HepG2 (cell line): ENCODE measurements at regions not wholly inside any gene's neighbourhood (a gene's known extent, or its start where the extent isn't known, plus 50 kb on each side); places are given as distances from the start of the nearest gene placed in this dataset.
A peak's percentile ranks its signal among the peaks of the same experiment; 100 is the strongest.

Experiments used
- ATAD3A ChIP-seq: sonication (generic); formaldehyde crosslinking; IDR thresholded peaks from 2 replicates; pipeline ENCODE4 v1.4.0; 2020; ENCODE audit warnings: missing genetic modification reagents
- HBP1 ChIP-seq: IDR thresholded peaks from 2 replicates; pipeline ENCODE4 v1.6.1; 2016; ENCODE audit warnings: low read depth, control low read depth
- HOXA3 ChIP-seq: sonication (generic); formaldehyde crosslinking; IDR thresholded peaks from 2 replicates; pipeline ENCODE4 v1.5.0; 2020; ENCODE audit warnings: missing genetic modification reagents
- IRX3 ChIP-seq: sonication (generic); formaldehyde crosslinking; IDR thresholded peaks from 2 replicates; pipeline ENCODE4 v1.8.1; 2023; ENCODE audit warnings: mild to moderate bottlenecking, low read depth, missing genetic modification reagents, borderline replicate concordance
- LCORL ChIP-seq, 2 experiments: fragments of 450-650 bp in 1 of 2; sonication (generic) in 1 of 2; formaldehyde crosslinking in 1 of 2; IDR thresholded peaks; 2 replicates each; pipeline versions ENCODE4 v1.5.0 to v1.6.1; 2017 to 2020; ENCODE audit warnings: antibody characterized with exemption in 1 of 2, missing genetic modification reagents in 1 of 2
- NR3C1 ChIP-seq: sonication (generic); formaldehyde crosslinking; IDR thresholded peaks from 2 replicates; pipeline ENCODE4 v1.4.0; 2020; ENCODE audit warnings: missing genetic modification reagents
- TBL1XR1 ChIP-seq: fragments of 150-350 bp; IDR thresholded peaks from 2 replicates; pipeline ENCODE4 v1.6.1; 2014; ENCODE audit warnings: borderline replicate concordance, low read length; ENCODE audit not compliant: partially characterized antibody
- TBP ChIP-seq: sonication (generic); formaldehyde crosslinking; IDR thresholded peaks from 2 replicates; pipeline ENCODE4 v1.5.0; 2020; ENCODE audit warnings: missing genetic modification reagents
- TFDP1 ChIP-seq: IDR thresholded peaks from 2 replicates; pipeline ENCODE4 v1.6.1; 2016; ENCODE audit warnings: missing compliant biosample characterization, missing genetic modification reagents, borderline replicate concordance
- ZNF17 ChIP-seq: sonication (generic); formaldehyde crosslinking; IDR thresholded peaks from 2 replicates; pipeline ENCODE4 v1.5.0; 2020; ENCODE audit warnings: mild to moderate bottlenecking, missing genetic modification reagents
- ZNF264 ChIP-seq: sonication (generic); formaldehyde crosslinking; IDR thresholded peaks from 2 replicates; pipeline ENCODE4 v1.4.0; 2020; ENCODE audit warnings: missing genetic modification reagents
- ZNF274 ChIP-seq: sonication (generic); formaldehyde crosslinking; IDR thresholded peaks from 2 replicates; pipeline ENCODE4 v1.5.1; 2020; ENCODE audit warnings: mild to moderate bottlenecking, missing genetic modification reagents
- ZNF563 ChIP-seq: sonication (generic); formaldehyde crosslinking; IDR thresholded peaks from 2 replicates; pipeline ENCODE4 v1.8.0; 2022; ENCODE audit warnings: mild to moderate bottlenecking, moderate library complexity, missing genetic modification reagents
- ZNF605 ChIP-seq: sonication (generic); formaldehyde crosslinking; IDR thresholded peaks from 2 replicates; pipeline ENCODE4 v1.8.0; 2022; ENCODE audit warnings: mild to moderate bottlenecking, missing genetic modification reagents
- ZNF609 ChIP-seq: sonication (generic); formaldehyde crosslinking; IDR thresholded peaks from 2 replicates; pipeline ENCODE4 v1.4.0; 2020; ENCODE audit warnings: mild to moderate bottlenecking, missing genetic modification reagents, borderline replicate concordance
- ZNF761 ChIP-seq: sonication (generic); formaldehyde crosslinking; conservative IDR thresholded peaks from 2 replicates; pipeline ENCODE4 v1.4.0; 2020; ENCODE audit warnings: mild to moderate bottlenecking, missing genetic modification reagents
- ZNF782 ChIP-seq: sonication (generic); formaldehyde crosslinking; IDR thresholded peaks from 2 replicates; pipeline ENCODE4 v1.4.0; 2020; ENCODE audit warnings: missing genetic modification reagents, mild to moderate bottlenecking, borderline replicate concordance
- ZNF800 ChIP-seq: sonication (generic); formaldehyde crosslinking; IDR thresholded peaks from 2 replicates; pipeline ENCODE4 v1.4.0; 2020; ENCODE audit warnings: missing genetic modification reagents
- ZNF83 ChIP-seq: sonication (generic); formaldehyde crosslinking; IDR thresholded peaks from 2 replicates; pipeline ENCODE4 v1.4.0; 2020; ENCODE audit warnings: missing genetic modification reagents, mild to moderate bottlenecking, borderline replicate concordance

- peak; percentile 95 for TF ChIP-seq ZNF605 (CRISPR knock-in tag)
- TF ChIP-seq ZNF274: no peak
- no peak for TF ChIP-seq ATAD3A (CRISPR knock-in tag)
- peak; percentile 83 for TF ChIP-seq ZNF563
- TF ChIP-seq TBP (CRISPR knock-in tag): no peak
- TF ChIP-seq ZNF264 (CRISPR knock-in tag): peak; percentile 38; the same call in 1 of the 2 replicates
- no peak for TF ChIP-seq IRX3 (CRISPR knock-in tag)
- no peak for TF ChIP-seq NR3C1 (CRISPR knock-in tag)
- TF ChIP-seq ZNF761: no peak
- peak; percentile 71; the same call in 1 of the 2 replicates for TF ChIP-seq ZNF800
- no peak; the same call in 1 of the 2 replicates for TF ChIP-seq LCORL (IDR thresholded peaks at IDR 0.05)
- TF ChIP-seq LCORL (CRISPR knock-in tag; IDR thresholded peaks at IDR 0.05): peak; percentile 99
- peak; percentile 86; the same call in 1 of the 2 replicates for TF ChIP-seq HBP1 (CRISPR knock-in tag)
- TF ChIP-seq ZNF83 (CRISPR knock-in tag): no peak
- peak; percentile 88; the same call in 1 of the 2 replicates for TF ChIP-seq HOXA3 (CRISPR knock-in tag)
- peak; percentile 91 for TF ChIP-seq ZNF609 (CRISPR knock-in tag)
- peak; percentile 64; the same call in 1 of the 2 replicates for TF ChIP-seq ZNF782 (CRISPR knock-in tag)
- TF ChIP-seq TFDP1: peak; percentile 97
- no peak for TF ChIP-seq ZNF17 (CRISPR knock-in tag)
- TF ChIP-seq TBL1XR1: peak; percentile 29
Observed at GRCh38 chr9:129334105-129334935, 156.3 kb upstream of the IER5L start (continued).
